ENCODE measurements at regions not wholly inside any gene's neighbourhood (a gene's known extent, or its start where the extent isn't known, plus 50 kb on each side); places are given as distances from the start of the nearest gene placed in this dataset.

DNA sequence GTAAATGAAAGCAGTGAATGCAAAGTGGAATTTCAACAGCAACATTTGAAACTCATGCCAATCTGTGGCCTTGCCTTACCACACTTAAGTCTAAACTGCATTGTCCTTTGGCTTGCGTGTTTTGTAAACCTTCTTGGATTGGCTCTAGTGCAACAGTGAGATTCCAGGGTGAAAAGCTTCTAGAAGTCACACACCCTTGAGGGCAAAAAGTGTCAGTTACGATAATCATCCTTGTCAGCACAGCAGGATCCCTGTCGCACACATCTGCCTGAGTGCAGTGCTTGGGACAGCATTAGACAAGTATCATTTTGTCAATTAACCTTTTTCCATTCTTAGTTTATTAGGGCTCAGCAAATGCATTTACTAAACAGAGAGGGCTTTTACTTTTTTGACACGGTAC, 243.4 kb upstream of the PTBP2 start (continued):
- TF ChIP-seq, protein P1, sequence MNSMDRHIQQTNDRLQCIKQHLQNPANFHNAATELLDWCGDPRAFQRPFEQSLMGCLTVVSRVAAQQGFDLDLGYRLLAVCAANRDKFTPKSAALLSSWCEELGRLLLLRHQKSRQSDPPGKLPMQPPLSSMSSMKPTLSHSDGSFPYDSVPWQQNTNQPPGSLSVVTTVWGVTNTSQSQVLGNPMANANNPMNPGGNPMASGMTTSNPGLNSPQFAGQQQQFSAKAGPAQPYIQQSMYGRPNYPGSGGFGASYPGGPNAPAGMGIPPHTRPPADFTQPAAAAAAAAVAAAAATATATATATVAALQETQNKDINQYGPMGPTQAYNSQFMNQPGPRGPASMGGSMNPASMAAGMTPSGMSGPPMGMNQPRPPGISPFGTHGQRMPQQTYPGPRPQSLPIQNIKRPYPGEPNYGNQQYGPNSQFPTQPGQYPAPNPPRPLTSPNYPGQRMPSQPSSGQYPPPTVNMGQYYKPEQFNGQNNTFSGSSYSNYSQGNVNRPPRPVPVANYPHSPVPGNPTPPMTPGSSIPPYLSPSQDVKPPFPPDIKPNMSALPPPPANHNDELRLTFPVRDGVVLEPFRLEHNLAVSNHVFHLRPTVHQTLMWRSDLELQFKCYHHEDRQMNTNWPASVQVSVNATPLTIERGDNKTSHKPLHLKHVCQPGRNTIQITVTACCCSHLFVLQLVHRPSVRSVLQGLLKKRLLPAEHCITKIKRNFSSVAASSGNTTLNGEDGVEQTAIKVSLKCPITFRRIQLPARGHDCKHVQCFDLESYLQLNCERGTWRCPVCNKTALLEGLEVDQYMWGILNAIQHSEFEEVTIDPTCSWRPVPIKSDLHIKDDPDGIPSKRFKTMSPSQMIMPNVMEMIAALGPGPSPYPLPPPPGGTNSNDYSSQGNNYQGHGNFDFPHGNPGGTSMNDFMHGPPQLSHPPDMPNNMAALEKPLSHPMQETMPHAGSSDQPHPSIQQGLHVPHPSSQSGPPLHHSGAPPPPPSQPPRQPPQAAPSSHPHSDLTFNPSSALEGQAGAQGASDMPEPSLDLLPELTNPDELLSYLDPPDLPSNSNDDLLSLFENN (IDR thresholded peaks at IDR 0.05; ENCODE audit: low read depth in 2 of 2, low read length in 2 of 2) = no peak
- TF ChIP-seq NCOA2 (IDR thresholded peaks at IDR 0.05; ENCODE audit: partially characterized antibody in 2 of 2) (no peak), NUFIP1 (IDR thresholded peaks at IDR 0.05; ENCODE audit: partially characterized antibody) (no peak), ZBTB1 (CRISPR knock-in tag; IDR thresholded peaks at IDR 0.05; ENCODE audit: borderline replicate concordance, low read depth) (no peak)

DNA sequence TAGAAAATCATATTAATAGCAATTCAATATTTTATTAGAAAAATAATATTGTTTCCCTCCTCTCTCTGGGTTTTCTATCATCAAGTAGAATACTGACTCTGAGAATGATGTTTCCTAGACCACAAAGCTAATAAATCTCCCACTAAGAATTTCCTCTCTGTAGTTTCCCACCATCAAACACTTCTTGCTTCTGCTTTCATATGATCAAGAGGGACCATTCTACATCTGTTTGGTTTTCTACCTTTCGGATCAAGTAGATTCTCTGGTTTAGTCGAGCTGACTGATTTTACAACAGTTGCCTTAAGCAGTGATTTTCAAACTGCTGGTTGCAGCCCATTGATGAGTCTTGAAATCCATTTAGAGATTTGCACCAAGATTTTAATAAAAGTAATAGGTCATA, 240.2 kb upstream of the PTBP2 start:
- WGBS (ENCODE audit: insufficient coverage, low coverage, missing lambda C conversion rate) = 0% methylated on average over 2 of the region's 2 CpGs
- FAIRE-seq = no peak

More for the DNA sequence above, 240.2 kb upstream of the PTBP2 start:
- no peak for TF ChIP-seq CSDE1 (IDR thresholded peaks at IDR 0.05)
- no peak for TF ChIP-seq SETDB1 (IDR thresholded peaks at IDR 0.05; ENCODE audit: low read length)
- TF ChIP-seq, protein P2, sequence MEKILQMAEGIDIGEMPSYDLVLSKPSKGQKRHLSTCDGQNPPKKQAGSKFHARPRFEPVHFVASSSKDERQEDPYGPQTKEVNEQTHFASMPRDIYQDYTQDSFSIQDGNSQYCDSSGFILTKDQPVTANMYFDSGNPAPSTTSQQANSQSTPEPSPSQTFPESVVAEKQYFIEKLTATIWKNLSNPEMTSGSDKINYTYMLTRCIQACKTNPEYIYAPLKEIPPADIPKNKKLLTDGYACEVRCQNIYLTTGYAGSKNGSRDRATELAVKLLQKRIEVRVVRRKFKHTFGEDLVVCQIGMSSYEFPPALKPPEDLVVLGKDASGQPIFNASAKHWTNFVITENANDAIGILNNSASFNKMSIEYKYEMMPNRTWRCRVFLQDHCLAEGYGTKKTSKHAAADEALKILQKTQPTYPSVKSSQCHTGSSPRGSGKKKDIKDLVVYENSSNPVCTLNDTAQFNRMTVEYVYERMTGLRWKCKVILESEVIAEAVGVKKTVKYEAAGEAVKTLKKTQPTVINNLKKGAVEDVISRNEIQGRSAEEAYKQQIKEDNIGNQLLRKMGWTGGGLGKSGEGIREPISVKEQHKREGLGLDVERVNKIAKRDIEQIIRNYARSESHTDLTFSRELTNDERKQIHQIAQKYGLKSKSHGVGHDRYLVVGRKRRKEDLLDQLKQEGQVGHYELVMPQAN (IDR thresholded peaks at IDR 0.05; ENCODE audit: borderline replicate concordance) = no peak
- TF ChIP-seq, protein P3, sequence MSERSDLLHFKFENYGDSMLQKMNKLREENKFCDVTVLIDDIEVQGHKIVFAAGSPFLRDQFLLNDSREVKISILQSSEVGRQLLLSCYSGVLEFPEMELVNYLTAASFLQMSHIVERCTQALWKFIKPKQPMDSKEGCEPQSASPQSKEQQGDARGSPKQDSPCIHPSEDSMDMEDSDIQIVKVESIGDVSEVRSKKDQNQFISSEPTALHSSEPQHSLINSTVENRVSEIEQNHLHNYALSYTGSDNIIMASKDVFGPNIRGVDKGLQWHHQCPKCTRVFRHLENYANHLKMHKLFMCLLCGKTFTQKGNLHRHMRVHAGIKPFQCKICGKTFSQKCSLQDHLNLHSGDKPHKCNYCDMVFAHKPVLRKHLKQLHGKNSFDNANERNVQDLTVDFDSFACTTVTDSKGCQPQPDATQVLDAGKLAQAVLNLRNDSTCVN (CRISPR knock-in tag; IDR thresholded peaks at IDR 0.05) = no peak
- TF ChIP-seq, protein P4, sequence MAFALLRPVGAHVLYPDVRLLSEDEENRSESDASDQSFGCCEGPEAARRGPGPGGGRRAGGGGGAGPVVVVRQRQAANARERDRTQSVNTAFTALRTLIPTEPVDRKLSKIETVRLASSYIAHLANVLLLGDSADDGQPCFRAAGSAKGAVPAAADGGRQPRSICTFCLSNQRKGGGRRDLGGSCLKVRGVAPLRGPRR (CRISPR knock-in tag; IDR thresholded peaks at IDR 0.05) = no peak
- TF ChIP-seq, protein P5, sequence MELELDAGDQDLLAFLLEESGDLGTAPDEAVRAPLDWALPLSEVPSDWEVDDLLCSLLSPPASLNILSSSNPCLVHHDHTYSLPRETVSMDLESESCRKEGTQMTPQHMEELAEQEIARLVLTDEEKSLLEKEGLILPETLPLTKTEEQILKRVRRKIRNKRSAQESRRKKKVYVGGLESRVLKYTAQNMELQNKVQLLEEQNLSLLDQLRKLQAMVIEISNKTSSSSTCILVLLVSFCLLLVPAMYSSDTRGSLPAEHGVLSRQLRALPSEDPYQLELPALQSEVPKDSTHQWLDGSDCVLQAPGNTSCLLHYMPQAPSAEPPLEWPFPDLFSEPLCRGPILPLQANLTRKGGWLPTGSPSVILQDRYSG (tag; conservative IDR thresholded peaks at IDR 0.05; ENCODE audit: low read depth) = no peak
- TF ChIP-seq HIVEP1 (CRISPR knock-in tag; IDR thresholded peaks at IDR 0.05) = no peak
- TF ChIP-seq PHB (CRISPR knock-in tag; IDR thresholded peaks at IDR 0.05) = no peak
- ATAC-seq (no peak), DNase-seq (ENCODE audit: extremely low read depth in 1 of 4, low spot score in 3 of 4) (no peak)
- no peak overlapping the region for H3K9ac ChIP-seq (ENCODE audit: insufficient read depth in 1 of 2, low read depth in 2 of 2, low read length in 2 of 2)
- ChIA-PET POLR2A (no interaction called here), CTCF (ENCODE audit: low intra/inter-chr PET ratio) (no interaction called here)
- no peaks in the 10 kb centered on the region for H4K20me1 ChIP-seq (replicated peaks; ENCODE audit: control insufficient read depth, insufficient read depth, low read length)
- no peaks in the 10 kb centered on the region for H3K4me1 ChIP-seq (replicated peaks in 1 of 2; ENCODE audit: control insufficient read depth in 2 of 2, insufficient read depth in 2 of 2, low read length in 2 of 2)
- no peaks in the 10 kb centered on the region for H3K9me3 ChIP-seq (replicated peaks; ENCODE audit: control insufficient read depth, insufficient read depth, low read depth, low read length)
- no peak overlapping the region for H3K4me3 ChIP-seq
- in situ Hi-C loops (cut with MboI) (no loop called here), intact Hi-C loops (cut with micrococcal nuclease) (no loop called here)
- H3K36me3 ChIP-seq (ENCODE audit: control insufficient read depth, insufficient read depth, low read length) = no peaks in the 10 kb centered on the region
- H3K4me2 ChIP-seq (ENCODE audit: insufficient read depth, low read length) = no peak overlapping the region
- H2AFZ ChIP-seq (ENCODE audit: low read depth, low read length) = no peak overlapping the region
- no TSS peak for BruUV-seq (replicated peaks)
- H3K27me3 ChIP-seq (ENCODE audit: control insufficient read depth in 2 of 2, insufficient read depth in 2 of 2, low read length in 2 of 2) = no peaks in the 10 kb centered on the region
- H3K9me1 ChIP-seq (ENCODE audit: control insufficient read depth, insufficient read depth, low read length) = no peaks in the 10 kb centered on the region
- no peak overlapping the region for H3K27ac ChIP-seq (ENCODE audit: extremely low read depth, low read depth, low read length)
- no peaks in the 10 kb centered on the region for H3K79me2 ChIP-seq (ENCODE audit: control insufficient read depth, insufficient read depth, low read length)
